Lower leg skin (tissue), 3 donors: ENCODE measurements at regions not wholly inside any gene's neighbourhood (a gene's known extent, or its start where the extent isn't known, plus 50 kb on each side); places are given as distances from the start of the nearest gene placed in this dataset.

Source experiments
- CTCF ChIP-seq, 3 donors: fragments of 450-650 bp; IDR thresholded peaks; one replicate each; pipeline ENCODE4 v1.5.1; 2016; ENCODE audit warnings: antibody characterized with exemption in 3 of 3, mild to moderate bottlenecking in 3 of 3, moderate library complexity in 2 of 3
- POLR2A ChIP-seq, 2 donors: fragments of 450-650 bp; IDR thresholded peaks; one replicate each; pipeline ENCODE4 v1.6.1; 2016 to 2017; ENCODE audit warnings: antibody characterized with exemption in 2 of 2, mild to moderate bottlenecking in 1 of 2, moderate library complexity in 1 of 2

- TF ChIP-seq CTCF (IDR thresholded peaks at IDR 0.05) (no peak), POLR2A (IDR thresholded peaks at IDR 0.05) (no peak)
Measured at GRCh38 chr2:147648471-147648870, 196.4 kb upstream of the ACVR2A start.
